GM23248 (cell line): ENCODE measurements at regions not wholly inside any gene's neighbourhood (a gene's known extent, or its start where the extent isn't known, plus 50 kb on each side); places are given as distances from the start of the nearest gene placed in this dataset.

Source experiments
- EZH2 ChIP-seq: fragments of 200-600 bp; sonication (generic); IDR thresholded peaks from 2 replicates; pipeline ENCODE4 v1.6.1; 2018; ENCODE audit warnings: antibody characterized with exemption, mild to moderate bottlenecking; ENCODE audit not compliant: insufficient read depth, poor library complexity, severe bottlenecking
- EZH2phosphoT487 ChIP-seq: fragments of 200-600 bp; sonication (generic); IDR thresholded peaks from 2 replicates; pipeline ENCODE4 v1.6.1; 2018; ENCODE audit warnings: antibody characterized with exemption, moderate library complexity, mild to moderate bottlenecking, low read depth; ENCODE audit not compliant: insufficient read depth

GRCh38 chr4:8719421-8719820 is 126.9 kb downstream of the CPZ start:
- TF ChIP-seq EZH2 = no peak
- TF ChIP-seq EZH2phosphoT487 = no peak
